ENCODE measurements at regions not wholly inside any gene's neighbourhood (a gene's known extent, or its start where the extent isn't known, plus 50 kb on each side); places are given as distances from the start of the nearest gene placed in this dataset.

DNA sequence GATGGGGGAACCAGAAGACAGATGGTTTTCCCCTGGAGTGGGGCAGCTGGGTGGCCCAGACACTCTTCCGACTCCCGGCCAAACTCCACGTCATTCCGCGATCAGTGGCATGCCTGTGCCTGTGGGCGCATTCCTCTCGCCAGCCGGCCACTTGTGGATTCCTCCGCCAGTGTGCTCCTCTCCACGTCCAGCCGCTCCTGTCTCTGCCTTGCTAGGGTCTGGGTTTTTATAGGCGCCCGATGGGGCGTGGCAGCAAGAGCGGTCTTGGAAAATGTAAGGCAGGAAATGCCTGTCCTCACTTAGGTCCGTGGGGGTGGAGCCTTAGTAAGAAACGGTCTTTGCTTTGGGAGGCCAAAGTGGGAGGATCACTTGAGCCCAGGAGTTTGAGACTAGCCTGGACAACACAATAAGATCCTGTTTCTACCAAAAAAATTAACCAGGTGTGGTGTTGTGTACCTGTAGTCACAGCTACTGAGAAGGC is 81.6 kb upstream of the SEPTIN5 start:
- TF ChIP-seq, protein P1, sequence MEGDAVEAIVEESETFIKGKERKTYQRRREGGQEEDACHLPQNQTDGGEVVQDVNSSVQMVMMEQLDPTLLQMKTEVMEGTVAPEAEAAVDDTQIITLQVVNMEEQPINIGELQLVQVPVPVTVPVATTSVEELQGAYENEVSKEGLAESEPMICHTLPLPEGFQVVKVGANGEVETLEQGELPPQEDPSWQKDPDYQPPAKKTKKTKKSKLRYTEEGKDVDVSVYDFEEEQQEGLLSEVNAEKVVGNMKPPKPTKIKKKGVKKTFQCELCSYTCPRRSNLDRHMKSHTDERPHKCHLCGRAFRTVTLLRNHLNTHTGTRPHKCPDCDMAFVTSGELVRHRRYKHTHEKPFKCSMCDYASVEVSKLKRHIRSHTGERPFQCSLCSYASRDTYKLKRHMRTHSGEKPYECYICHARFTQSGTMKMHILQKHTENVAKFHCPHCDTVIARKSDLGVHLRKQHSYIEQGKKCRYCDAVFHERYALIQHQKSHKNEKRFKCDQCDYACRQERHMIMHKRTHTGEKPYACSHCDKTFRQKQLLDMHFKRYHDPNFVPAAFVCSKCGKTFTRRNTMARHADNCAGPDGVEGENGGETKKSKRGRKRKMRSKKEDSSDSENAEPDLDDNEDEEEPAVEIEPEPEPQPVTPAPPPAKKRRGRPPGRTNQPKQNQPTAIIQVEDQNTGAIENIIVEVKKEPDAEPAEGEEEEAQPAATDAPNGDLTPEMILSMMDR (IDR thresholded peaks at IDR 0.05; ENCODE audit: low read depth, low read length) = no peak
- no peak for TF ChIP-seq POLR2A (IDR thresholded peaks at IDR 0.05; ENCODE audit: extremely low read depth, insufficient read length)
- TF ChIP-seq MYC (IDR thresholded peaks at IDR 0.05; ENCODE audit: low read depth, low read length) = no peak
- TF ChIP-seq, protein P2, sequence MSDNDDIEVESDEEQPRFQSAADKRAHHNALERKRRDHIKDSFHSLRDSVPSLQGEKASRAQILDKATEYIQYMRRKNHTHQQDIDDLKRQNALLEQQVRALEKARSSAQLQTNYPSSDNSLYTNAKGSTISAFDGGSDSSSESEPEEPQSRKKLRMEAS (IDR thresholded peaks at IDR 0.05; ENCODE audit: low read depth, low read length) = no peak

Measured in NB4 (cell line).